K562 (cell line): ENCODE measurements at regions not wholly inside any gene's neighbourhood (a gene's known extent, or its start where the extent isn't known, plus 50 kb on each side); places are given as distances from the start of the nearest gene placed in this dataset.

Source experiments
- ATAC-seq: fragments of 200-7000 bp; cut with Tn5 transposase; 3 replicates; pipeline ENCODE4 v1.9.1; 2020; ENCODE audit warnings: moderate library complexity
- BruUV-seq: library from RNA; stranded (reverse); fragments of 400-500 nt; replicated peaks from 2 replicates; lab custom pipeline; 2021; lab: Mats Ljungman, UMichigan
- CTCF ChIA-PET: fragments of 300-600 bp; formaldehyde crosslinking; extraction: SDS; loops from one replicate; lab custom pipeline; 2021; ENCODE audit warnings: low intra/inter-chr PET ratio; lab: Yijun Ruan, JAX
- POLR2A ChIA-PET: fragments of 300-600, 350-650 bp; sonication (Branson Sonifier 250); formaldehyde crosslinking; extraction: SDS; loops from one replicate; lab custom pipeline; 2021; ENCODE audit warnings: antibody characterized with exemption, inconsistent platforms; lab: Yijun Ruan, JAX
- DNase-seq, 4 experiments: peaks; one replicate each; pipeline versions ENCODE4 v3.0.0 to v3.0.0-alpha.2; 2011 to 2018; ENCODE audit warnings: low spot score in 3 of 4, mixed read lengths in 3 of 4; ENCODE audit errors: extremely low read depth in 1 of 4
- FAIRE-seq: peaks from 2 replicates; lab custom pipeline; 2011; peaks lifted over from hg19 to GRCh38; lab: Jason Lieb, UNC
- H2AFZ ChIP-seq: 2 replicates; pipeline ENCODE4 v1.6.0; 2011; ENCODE audit warnings: low read depth, low read length, control low read depth, inconsistent platforms
- H3K27ac ChIP-seq: fragments of 200-600 bp; 3 replicates; pipeline ENCODE4 v1.8.0; 2011; ENCODE audit warnings: low read depth, mild to moderate bottlenecking, control low read depth, inconsistent platforms, low read length, moderate library complexity, mixed read lengths; ENCODE audit errors: extremely low read depth
- H3K27me3 ChIP-seq, 2 experiments: fragments of 300-600 bp in 1 of 2; 2 replicates in 1 of 2; 3 replicates in 1 of 2; pipeline versions ENCODE4 v1.6.0 to v1.8.0; 2011; ENCODE audit warnings: inconsistent platforms in 2 of 2, low read length in 2 of 2, mild to moderate bottlenecking in 1 of 2, mixed read lengths in 1 of 2, moderate library complexity in 1 of 2; ENCODE audit not compliant: control insufficient read depth in 2 of 2, insufficient read depth in 2 of 2
- H3K36me3 ChIP-seq: fragments of 300-600 bp; 3 replicates; pipeline ENCODE4 v1.8.0; 2011; ENCODE audit warnings: mild to moderate bottlenecking, low read length, inconsistent platforms; ENCODE audit not compliant: control insufficient read depth, insufficient read depth
- H3K4me1 ChIP-seq, 2 experiments: fragments of 200-600 bp in 1 of 2; replicated peaks in 1 of 2; 2 replicates in 1 of 2; 3 replicates in 1 of 2; pipeline versions ENCODE4 v1.5.1 to v1.8.0; 2011; ENCODE audit warnings: inconsistent platforms in 2 of 2, low read length in 2 of 2, mild to moderate bottlenecking in 1 of 2, mixed read lengths in 1 of 2, moderate library complexity in 1 of 2; ENCODE audit not compliant: control insufficient read depth in 2 of 2, insufficient read depth in 2 of 2
- H3K4me2 ChIP-seq: 2 replicates; pipeline ENCODE4 v1.6.1; 2011; ENCODE audit warnings: low read length, control low read depth, inconsistent platforms, mixed read lengths; ENCODE audit not compliant: insufficient read depth
- H3K4me3 ChIP-seq: fragments of 200-600 bp; sonication (generic), shearing (Covaris generic); 2 replicates; pipeline ENCODE4 v1.5.1; 2016; ENCODE audit warnings: control low read depth, inconsistent platforms
- H3K79me2 ChIP-seq: fragments of 200-600 bp; 3 replicates; pipeline ENCODE4 v1.8.0; 2011; ENCODE audit warnings: low read length, inconsistent platforms; ENCODE audit not compliant: control insufficient read depth, insufficient read depth
- H3K9ac ChIP-seq, 2 experiments: 2 replicates each; pipeline versions ENCODE4 v1.6.0 to v1.6.1; 2011; ENCODE audit warnings: low read depth in 2 of 2, low read length in 2 of 2, control low read depth in 1 of 2, inconsistent platforms in 1 of 2, mild to moderate bottlenecking in 1 of 2, mixed read lengths in 1 of 2; ENCODE audit not compliant: insufficient read depth in 1 of 2
- H3K9me1 ChIP-seq: one replicate; pipeline ENCODE4 v1.6.0; 2011; ENCODE audit warnings: inconsistent platforms, mild to moderate bottlenecking, low read length, moderate library complexity; ENCODE audit not compliant: control insufficient read depth, insufficient read depth
- H3K9me3 ChIP-seq: replicated peaks from 2 replicates; pipeline ENCODE4 v1.5.1; 2011; ENCODE audit warnings: low read depth, low read length, inconsistent platforms; ENCODE audit not compliant: control insufficient read depth, insufficient read depth
- H4K20me1 ChIP-seq: replicated peaks from 2 replicates; pipeline ENCODE4 v1.6.1; 2011; ENCODE audit warnings: low read length, inconsistent platforms, mixed read lengths; ENCODE audit not compliant: control insufficient read depth, insufficient read depth
- ASH1L ChIP-seq: fragments of 450-650 bp; IDR thresholded peaks from 2 replicates; pipeline ENCODE4 v1.6.1; 2018; ENCODE audit warnings: borderline replicate concordance, mild to moderate bottlenecking, low read depth; ENCODE audit not compliant: partially characterized antibody
- GABPA ChIP-seq: fragments of 200-800 bp; sonication (Bioruptor generic); conservative IDR thresholded peaks from 2 replicates; pipeline ENCODE4 v1.6.1; 2016; ENCODE audit warnings: low read depth, missing genetic modification characterization, missing compliant biosample characterization
- GTF3C2 ChIP-seq: IDR thresholded peaks from 3 replicates; pipeline ENCODE4 v1.6.1; 2011; ENCODE audit warnings: borderline replicate concordance, mild to moderate bottlenecking, moderate library complexity; ENCODE audit not compliant: insufficient read length; ENCODE audit errors: extremely low read depth
- HMGN3 ChIP-seq: IDR thresholded peaks from 2 replicates; pipeline ENCODE4 v1.6.1; 2011; ENCODE audit warnings: borderline replicate concordance, low read depth, mild to moderate bottlenecking, mixed read lengths, low read length; ENCODE audit not compliant: insufficient read length; ENCODE audit errors: extremely low read depth
- MAX ChIP-seq: sonication (generic); formaldehyde crosslinking; IDR thresholded peaks from 2 replicates; pipeline ENCODE4 v1.9.0; 2022; ENCODE audit warnings: mild to moderate bottlenecking, missing genetic modification reagents
- PHB ChIP-seq: fragments of 250-450 bp; sonication (Bioruptor Pico); IDR thresholded peaks from 2 replicates; pipeline ENCODE4 v1.5.0; 2021
- ZBTB11 ChIP-seq, 3 experiments: fragments of 200-800 bp in 1 of 3; fragments of 250-450 bp in 1 of 3; fragments of 450-650 bp in 1 of 3; sonication (Bioruptor Pico) in 1 of 3; sonication (Bioruptor generic) in 1 of 3; formaldehyde crosslinking in 1 of 3; IDR thresholded peaks; 2 replicates each; pipeline versions ENCODE4 v1.6.1 to v1.8.0; 2016 to 2022; ENCODE audit warnings: mild to moderate bottlenecking in 2 of 3, missing genetic modification characterization in 2 of 3, missing compliant biosample characterization in 1 of 3, moderate library complexity in 1 of 3
- ZNF551 ChIP-seq: fragments of 250-450 bp; sonication (Bioruptor Pico); IDR thresholded peaks from 2 replicates; pipeline ENCODE4 v1.5.0; 2021; ENCODE audit warnings: mild to moderate bottlenecking, moderate library complexity
- ZNF655 ChIP-seq: fragments of 250-450 bp; sonication (Bioruptor Pico); IDR thresholded peaks from 2 replicates; pipeline ENCODE4 v1.5.0; 2021
- WGBS: fragments of 100-300 bp; shearing (Covaris generic); methylation state at CpG from one replicate; pipeline ENCODE4 v1.1.6; 2016; ENCODE audit warnings: low coverage, mixed read lengths; ENCODE audit not compliant: insufficient coverage; ENCODE audit errors: missing lambda C conversion rate; 5-methylcytosine and 5-hydroxymethylcytosine counted together
- in situ Hi-C: fragments of 300-500 bp; cut with MboI; formaldehyde crosslinking; loops from 4 replicates; pipeline ENCODE4 v1.15.0; 2018; ENCODE audit warnings: inconsistent platforms, mixed read lengths
- intact Hi-C: fragments of 100-400 bp; cut with micrococcal nuclease; formaldehyde crosslinking; loops from 2 replicates; pipeline ENCODE4 v1.14.2; 2022

GRCh38 chr12:127767656-127768055 is 499.3 kb upstream of the TMEM132C start:
- Histone ChIP-seq H3K9ac (no peak overlapping the region), H3K9me1 (no peaks in the 10 kb centered on the region), H3K4me3 (no peak overlapping the region), H3K27me3 (no peaks in the 10 kb centered on the region), H3K79me2 (no peaks in the 10 kb centered on the region), H4K20me1 (no peaks in the 10 kb centered on the region), H3K27ac (no peak overlapping the region), H3K4me2 (no peak overlapping the region), H3K4me1 (no peaks in the 10 kb centered on the region), H3K9me3 (no peaks in the 10 kb centered on the region), H3K36me3 (no peaks in the 10 kb centered on the region), H2AFZ (no peak overlapping the region)
- ATAC-seq (no peak), DNase-seq (no peak), FAIRE-seq (no peak)
- in situ Hi-C loops (no loop called here), intact Hi-C loops (no loop called here)
- TF ChIP-seq ASH1L (no peak), ZNF551 (CRISPR knock-in tag) (no peak), HMGN3 (no peak), GABPA (tag) (no peak), ZBTB11 (CRISPR knock-in tag; IDR thresholded peaks at IDR 0.05) (no peak), MAX (CRISPR knock-in tag) (no peak), ZNF655 (no peak), PHB (no peak), GTF3C2 (no peak)
- ChIA-PET POLR2A (no interaction called here), CTCF (no interaction called here)
- 0% methylated on average over 1 of the region's 1 CpG for WGBS
- no TSS peak for BruUV-seq
